GM19455 (cell line): ENCODE measurements at regions not wholly inside any gene's neighbourhood (a gene's known extent, or its start where the extent isn't known, plus 50 kb on each side); places are given as distances from the start of the nearest gene placed in this dataset.

ENCODE experiments used
- ATAC-seq: cut with Tn5 transposase; IDR thresholded peaks from one replicate; pipeline ENCODE4 v1.9.1; 2021; ENCODE audit not compliant: unreplicated experiment

DNA sequence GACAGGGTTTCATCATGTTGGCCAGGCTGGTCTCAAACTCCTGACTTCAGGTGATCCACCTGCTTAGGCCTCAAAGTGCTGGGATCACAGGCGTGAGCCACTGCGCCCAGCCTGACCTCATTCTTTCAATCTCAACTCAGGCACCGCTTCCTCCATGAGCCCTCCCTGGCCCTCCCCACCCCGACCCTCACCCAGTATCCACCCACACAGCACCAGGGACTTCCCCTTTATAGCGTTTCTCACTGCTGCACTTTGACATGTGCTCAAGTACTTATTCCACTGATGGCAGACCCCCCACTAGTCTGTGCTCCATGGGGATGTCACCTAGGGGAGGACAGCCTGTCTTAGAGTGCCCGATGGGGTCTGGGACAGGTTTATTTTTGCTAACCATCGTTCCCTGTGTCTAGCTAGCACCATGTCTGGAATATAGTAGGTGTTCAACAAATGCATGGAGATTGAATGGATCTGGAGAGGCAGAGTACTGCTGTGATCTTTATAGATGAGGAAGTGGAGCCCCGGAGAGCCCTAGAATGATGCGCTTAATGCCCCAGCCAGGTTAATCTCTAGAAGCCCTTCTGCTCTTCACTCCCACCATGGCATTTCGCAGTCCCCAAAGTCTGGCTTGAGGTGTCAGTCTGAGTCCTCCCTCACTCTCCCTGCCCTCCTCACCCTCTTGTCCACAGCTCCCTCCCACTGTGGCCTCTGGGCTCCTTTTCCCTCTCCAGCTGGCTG, 258.8 kb downstream of the RPS24 start:
- no peak for ATAC-seq

DNA sequence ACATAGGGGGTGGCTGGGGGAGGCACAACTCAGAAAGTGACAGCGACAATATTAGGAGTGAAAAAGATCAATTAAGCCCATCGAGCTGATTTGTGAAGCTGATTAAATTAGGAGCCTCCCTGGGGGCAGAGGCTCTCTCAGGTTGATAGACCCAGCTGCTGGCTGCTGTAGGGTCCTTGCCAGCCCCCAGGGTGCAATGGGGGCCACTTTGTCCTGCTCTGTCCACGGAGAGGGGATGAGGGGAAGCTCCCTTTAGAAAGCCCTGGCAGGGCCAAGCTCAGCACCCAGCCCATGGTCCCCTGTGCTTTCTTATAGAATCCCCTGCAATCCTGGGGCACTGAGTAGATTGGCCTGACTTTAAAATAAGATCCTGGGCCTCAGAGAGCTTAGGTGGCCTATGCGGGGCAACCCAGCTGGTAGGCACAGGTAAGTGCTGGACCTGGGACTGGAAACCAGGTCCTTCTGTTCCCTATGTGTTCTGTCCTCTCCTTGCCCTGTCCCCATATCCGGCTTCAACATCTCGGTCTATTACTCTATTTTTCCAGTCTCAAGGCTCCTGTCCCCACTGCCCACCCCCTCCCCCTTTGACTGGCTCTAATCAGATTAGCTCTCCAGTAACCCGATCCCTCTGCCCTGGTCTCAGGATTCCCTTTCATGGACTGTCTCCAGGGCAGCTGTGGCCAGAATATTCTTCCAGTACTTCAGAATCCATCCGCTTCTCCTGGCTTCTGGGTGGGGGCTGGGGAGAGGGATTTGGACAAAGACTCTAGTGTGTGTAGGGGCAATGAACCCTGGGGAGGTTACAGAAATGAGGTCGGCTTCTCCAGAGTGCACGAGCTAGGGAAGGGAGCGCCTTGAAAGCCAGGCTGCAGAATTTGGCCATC, 259.6 kb downstream of the RPS24 start:
- ATAC-seq, result no peak

DNA sequence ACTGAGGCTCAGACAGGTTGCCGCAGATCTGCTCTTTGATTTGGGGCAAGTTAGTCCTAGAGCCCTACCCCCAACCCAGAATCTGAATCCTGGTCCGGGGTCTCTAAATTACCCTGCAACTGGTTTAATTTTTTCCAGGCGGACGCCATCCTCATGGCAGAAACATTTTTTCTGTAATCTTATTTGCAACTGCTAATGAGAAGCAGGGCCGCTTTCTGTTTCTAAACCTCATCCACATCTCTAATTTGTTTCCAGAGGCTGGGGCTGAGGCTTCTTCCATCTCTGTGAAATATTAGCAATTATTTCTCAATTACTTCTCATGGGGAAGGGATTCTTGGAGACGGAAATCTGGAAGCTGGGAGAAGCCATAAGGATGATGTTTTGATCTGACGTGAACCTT, 261.6 kb downstream of the RPS24 start:
- no peak for ATAC-seq

DNA sequence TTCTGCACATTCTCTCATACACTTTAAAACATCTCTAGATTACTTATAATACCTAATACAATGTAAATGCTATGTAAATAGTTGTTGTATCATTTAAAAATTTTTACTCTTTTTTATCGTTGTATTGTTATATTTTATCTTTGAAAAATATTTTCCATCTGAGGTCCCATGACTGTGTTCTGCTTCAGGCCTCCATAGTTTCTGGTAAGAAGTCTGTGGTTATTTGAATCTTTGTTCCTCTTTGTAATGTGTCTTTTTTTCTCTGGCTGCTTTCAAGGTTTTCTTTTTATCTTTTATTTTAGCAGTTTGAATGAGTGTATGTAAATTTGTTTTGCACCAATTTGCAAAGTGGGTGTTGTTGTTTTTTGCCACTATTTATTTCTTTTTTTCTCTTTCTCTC, 263.1 kb downstream of the RPS24 start:
- ATAC-seq, result no peak

GRCh38 chr10:78297997-78298396, 264.3 kb downstream of the RPS24 start:
- ATAC-seq, result no peak

DNA sequence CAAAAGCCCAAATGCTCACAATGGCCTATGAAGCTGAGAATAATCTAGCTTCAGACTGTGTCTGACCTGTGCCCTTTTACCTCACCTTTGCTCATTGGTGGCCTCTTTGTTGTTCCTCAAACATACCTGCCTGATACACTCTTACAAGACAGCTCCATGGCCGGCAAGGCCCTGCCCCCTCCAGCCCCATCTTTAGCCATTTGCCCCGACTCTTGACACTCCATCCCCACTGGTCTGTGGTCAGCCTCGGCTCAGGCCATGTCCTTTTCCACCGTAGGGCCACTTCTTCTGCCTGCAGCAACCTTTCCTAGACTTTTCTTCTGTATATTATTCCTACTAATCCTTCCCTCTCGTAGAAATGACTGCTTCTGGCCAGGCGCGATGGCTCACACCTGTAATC, 265.2 kb downstream of the RPS24 start:
- no peak for ATAC-seq

DNA sequence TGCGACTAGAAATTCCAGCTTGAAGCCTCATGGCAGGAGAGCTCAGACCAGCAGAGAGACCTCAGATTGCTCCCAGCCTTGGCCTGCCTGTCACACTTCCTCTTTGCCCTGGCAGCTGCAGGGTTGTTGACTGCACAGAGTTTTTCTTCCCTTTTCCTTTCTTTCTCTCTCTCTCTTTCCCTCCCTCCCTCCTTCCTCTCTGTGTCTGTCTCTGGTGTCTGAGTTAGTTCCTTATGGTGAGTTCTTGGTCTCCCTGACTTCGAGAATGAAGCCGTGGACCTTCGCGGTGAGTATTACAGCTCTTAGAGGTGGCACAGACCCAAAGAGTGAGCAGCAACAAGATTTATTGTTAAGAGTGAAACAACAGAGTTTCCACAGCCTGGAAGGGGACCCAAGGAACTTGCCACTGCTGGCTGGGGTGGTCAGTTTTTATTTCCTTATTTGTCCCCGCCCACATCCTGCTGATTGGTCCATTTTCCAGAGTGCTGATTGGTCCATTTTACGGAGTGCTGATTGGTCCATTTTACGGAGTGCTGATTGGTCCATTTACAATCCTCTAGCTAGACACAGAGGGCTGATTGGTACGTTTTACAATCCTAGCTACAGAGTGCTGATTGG, 266.3 kb downstream of the RPS24 start:
- ATAC-seq, result no peak

- no peak for ATAC-seq
Observed at GRCh38 chr10:78300526-78300925, 266.9 kb downstream of the RPS24 start.

DNA sequence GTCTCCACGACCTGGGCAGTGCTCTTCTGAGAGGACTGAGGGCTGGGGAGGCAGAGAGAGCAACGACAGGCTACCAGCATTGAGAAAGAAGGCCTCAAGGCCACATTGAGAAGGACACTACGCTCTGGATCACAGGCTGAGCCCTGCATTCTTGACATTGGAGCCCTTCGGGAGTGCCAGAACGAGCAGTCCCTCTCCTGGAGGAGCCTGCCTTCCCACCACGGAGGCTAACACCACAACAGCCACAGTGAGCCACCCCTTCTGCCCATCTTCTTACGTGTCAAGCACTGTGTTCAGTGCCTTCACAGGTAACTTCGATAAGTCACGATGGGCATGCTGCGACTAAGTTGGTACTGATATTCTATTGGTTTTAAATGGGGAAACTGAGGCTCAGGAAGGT, 267.8 kb downstream of the RPS24 start:
- no peak for ATAC-seq

GRCh38 chr10:78301891-78302738, 268.5 kb downstream of the RPS24 start:
- ATAC-seq, result no peak

GRCh38 chr10:78302739-78302988, 269.0 kb downstream of the RPS24 start:
- ATAC-seq, result no peak

- peak; percentile 88 for ATAC-seq
Observed at GRCh38 chr10:78302989-78303854, 269.6 kb downstream of the RPS24 start.

DNA sequence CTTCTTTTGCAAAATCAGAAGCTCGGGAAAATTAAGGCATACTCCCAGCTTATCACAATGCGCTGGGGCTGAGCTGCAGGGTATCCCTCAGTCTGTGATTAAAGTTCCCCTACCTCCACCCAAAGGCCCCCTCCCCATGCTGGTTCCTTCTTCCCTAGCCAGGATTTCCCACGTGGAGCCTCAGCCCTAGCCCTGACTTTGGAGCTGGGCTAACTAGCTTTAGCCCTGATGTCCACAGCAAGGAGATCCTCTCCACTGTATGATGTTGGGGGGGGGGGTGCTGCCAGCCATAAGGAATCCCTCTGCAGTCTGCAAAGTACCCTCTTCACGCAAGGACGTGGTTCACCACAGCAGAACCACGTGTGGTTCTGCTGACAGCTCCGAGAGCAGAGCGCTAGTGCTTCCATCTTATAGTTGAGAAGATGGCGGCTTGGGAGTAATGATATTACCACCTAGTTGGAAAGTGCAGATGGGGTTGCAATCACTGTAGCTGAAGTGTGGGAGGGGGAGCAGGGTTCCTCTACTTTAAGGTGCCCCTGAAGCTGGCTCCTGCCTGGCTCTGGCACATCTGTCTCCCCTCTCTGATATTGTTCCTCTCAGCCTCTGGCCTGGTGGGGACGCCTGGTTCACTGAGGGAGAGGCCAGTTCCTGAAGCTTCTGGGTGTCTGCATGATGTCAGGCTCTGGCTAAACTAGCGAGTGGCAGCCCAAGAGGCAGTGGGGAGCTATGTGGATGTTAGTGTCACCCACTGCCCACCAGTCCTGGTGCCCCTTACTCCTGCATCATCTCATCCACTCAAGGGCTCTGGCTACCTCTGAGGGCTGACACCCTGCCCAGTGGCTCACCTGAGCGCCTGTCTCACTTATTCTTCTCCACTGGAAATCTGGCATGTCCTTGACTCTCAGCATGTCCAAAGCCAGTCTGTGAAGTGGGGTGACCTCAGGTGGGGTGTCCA, 270.7 kb downstream of the RPS24 start:
- no peak for ATAC-seq

- no peak for ATAC-seq
Observed at GRCh38 chr10:78305311-78305710, 271.6 kb downstream of the RPS24 start.

DNA sequence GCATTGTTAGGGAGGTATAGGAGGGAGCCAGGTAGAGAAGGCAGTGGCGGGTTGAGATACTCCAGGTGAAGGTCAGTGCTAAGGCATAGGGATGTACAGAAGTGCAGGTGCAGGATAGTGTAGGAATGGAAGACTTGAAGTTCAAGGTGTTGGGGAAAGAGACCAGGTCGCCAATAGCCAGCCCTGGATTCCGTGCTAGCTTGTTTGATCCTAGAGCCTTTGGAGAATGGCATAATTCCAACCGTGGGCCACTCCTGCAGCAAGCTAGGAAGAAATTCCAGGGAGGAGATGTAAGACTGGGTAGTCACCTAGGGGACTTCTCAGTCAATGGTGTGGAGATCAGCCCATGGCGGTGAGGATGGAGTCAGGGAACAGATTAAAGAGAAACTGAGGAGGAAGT, 272.7 kb downstream of the RPS24 start:
- no peak for ATAC-seq

GRCh38 chr10:78307576-78307975, 273.9 kb downstream of the RPS24 start:
- ATAC-seq, result no peak

- no peak for ATAC-seq
Observed at GRCh38 chr10:78309536-78310237, 276.0 kb downstream of the RPS24 start.

- ATAC-seq, result no peak
Observed at GRCh38 chr10:78310481-78311080, 276.9 kb downstream of the RPS24 start.
